Vagina (tissue), 2 donors: ENCODE measurements at regions not wholly inside any gene's neighbourhood (a gene's known extent, or its start where the extent isn't known, plus 50 kb on each side); places are given as distances from the start of the nearest gene placed in this dataset.

Experiments
- POLR2A ChIP-seq, 2 donors: fragments of 450-650 bp; IDR thresholded peaks; one replicate each; pipeline ENCODE4 v1.6.1; 2017; ENCODE audit warnings: antibody characterized with exemption in 2 of 2, mild to moderate bottlenecking in 2 of 2, moderate library complexity in 2 of 2
- TF ChIP-seq, protein P1 (sequence below), 3 experiments: fragments of 450-650 bp in 2 of 3; fragments of 200-600 bp in 1 of 3; sonication (generic) in 1 of 3; IDR thresholded peaks; one replicate each; pipeline ENCODE4 v1.5.1; 2017 to 2019; ENCODE audit warnings: antibody characterized with exemption in 3 of 3, mild to moderate bottlenecking in 2 of 3, moderate library complexity in 2 of 3

DNA sequence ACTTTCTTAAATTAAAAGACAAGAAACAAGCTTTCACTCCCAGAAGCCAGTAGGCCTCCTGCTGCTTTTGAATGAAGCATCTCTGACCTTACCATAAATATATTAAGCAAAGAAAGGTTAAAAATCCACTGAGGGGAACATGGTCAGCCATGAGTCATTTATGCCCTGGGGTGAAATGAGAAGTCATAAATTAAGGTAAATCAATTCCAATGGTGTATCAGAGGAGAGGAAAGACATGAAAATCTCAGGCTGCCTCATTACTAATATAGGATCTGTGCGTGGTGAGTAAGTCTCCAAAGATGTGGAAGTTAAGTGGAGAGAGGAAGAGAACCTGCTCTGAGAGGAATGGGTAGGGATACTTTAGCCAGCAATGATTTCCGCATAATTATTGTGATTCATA, 292.3 kb upstream of the CHAC2 start:
- TF ChIP-seq POLR2A (IDR thresholded peaks at IDR 0.05) = no peak
- TF ChIP-seq, protein P1, sequence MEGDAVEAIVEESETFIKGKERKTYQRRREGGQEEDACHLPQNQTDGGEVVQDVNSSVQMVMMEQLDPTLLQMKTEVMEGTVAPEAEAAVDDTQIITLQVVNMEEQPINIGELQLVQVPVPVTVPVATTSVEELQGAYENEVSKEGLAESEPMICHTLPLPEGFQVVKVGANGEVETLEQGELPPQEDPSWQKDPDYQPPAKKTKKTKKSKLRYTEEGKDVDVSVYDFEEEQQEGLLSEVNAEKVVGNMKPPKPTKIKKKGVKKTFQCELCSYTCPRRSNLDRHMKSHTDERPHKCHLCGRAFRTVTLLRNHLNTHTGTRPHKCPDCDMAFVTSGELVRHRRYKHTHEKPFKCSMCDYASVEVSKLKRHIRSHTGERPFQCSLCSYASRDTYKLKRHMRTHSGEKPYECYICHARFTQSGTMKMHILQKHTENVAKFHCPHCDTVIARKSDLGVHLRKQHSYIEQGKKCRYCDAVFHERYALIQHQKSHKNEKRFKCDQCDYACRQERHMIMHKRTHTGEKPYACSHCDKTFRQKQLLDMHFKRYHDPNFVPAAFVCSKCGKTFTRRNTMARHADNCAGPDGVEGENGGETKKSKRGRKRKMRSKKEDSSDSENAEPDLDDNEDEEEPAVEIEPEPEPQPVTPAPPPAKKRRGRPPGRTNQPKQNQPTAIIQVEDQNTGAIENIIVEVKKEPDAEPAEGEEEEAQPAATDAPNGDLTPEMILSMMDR (IDR thresholded peaks at IDR 0.05) = no peak
